Astrocyte (in vitro differentiated cells and primary cell): ENCODE measurements at regions not wholly inside any gene's neighbourhood (a gene's known extent, or its start where the extent isn't known, plus 50 kb on each side); places are given as distances from the start of the nearest gene placed in this dataset.

Experiments
- EZH2 ChIP-seq: IDR thresholded peaks from 2 replicates; pipeline ENCODE4 v1.6.1; 2012; ENCODE audit warnings: mild to moderate bottlenecking, low read length, inconsistent platforms; ENCODE audit not compliant: insufficient read depth
- TF ChIP-seq, protein P1 (sequence below): IDR thresholded peaks from 2 replicates; pipeline ENCODE4 v1.5.1; 2011; ENCODE audit warnings: low read depth, mild to moderate bottlenecking, inconsistent platforms, low read length, moderate library complexity; ENCODE audit not compliant: insufficient read depth

DNA sequence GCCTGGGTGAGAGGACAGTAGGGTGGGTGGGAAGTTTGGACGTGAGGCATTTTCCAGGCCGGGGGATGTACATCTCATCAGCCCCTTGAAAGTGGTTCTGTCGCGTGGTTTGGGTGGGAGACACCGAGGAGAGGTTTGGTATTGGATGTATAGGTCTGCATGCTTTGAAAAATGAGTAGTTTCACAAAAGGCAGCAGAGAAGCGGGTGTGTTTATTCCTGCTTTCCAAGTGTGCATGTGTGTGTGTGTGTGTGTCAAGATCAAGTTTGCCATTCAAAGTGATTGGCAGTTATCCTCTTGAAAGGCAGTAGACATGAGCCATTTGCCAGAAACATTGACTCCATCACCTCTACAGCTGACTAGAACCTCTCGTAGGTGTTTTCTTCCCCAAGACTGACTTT lies 423.1 kb upstream of the POU3F3 start:
- TF ChIP-seq EZH2: no peak
- TF ChIP-seq, protein P1, sequence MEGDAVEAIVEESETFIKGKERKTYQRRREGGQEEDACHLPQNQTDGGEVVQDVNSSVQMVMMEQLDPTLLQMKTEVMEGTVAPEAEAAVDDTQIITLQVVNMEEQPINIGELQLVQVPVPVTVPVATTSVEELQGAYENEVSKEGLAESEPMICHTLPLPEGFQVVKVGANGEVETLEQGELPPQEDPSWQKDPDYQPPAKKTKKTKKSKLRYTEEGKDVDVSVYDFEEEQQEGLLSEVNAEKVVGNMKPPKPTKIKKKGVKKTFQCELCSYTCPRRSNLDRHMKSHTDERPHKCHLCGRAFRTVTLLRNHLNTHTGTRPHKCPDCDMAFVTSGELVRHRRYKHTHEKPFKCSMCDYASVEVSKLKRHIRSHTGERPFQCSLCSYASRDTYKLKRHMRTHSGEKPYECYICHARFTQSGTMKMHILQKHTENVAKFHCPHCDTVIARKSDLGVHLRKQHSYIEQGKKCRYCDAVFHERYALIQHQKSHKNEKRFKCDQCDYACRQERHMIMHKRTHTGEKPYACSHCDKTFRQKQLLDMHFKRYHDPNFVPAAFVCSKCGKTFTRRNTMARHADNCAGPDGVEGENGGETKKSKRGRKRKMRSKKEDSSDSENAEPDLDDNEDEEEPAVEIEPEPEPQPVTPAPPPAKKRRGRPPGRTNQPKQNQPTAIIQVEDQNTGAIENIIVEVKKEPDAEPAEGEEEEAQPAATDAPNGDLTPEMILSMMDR: no peak
